Fibroblast of villous mesenchyme (primary cell): ENCODE measurements at regions not wholly inside any gene's neighbourhood (a gene's known extent, or its start where the extent isn't known, plus 50 kb on each side); places are given as distances from the start of the nearest gene placed in this dataset.

Source experiments
- DNase-seq: peaks from one replicate; pipeline ENCODE4 v3.0.0-alpha.2; 2010; ENCODE audit warnings: low read depth
- H3K4me3 ChIP-seq: 2 replicates; pipeline ENCODE4 v1.5.1; 2011; ENCODE audit warnings: low read depth, mild to moderate bottlenecking, low read length
- TF ChIP-seq, protein P1 (sequence below): IDR thresholded peaks from 2 replicates; pipeline ENCODE4 v1.5.1; 2012; ENCODE audit warnings: low read depth, mild to moderate bottlenecking, low read length; ENCODE audit not compliant: insufficient read depth

GRCh38 chr13:64934569-64935362 is 2295.4 kb downstream of the PCDH9 start:
- DNase-seq = no peak
- TF ChIP-seq, protein P1, sequence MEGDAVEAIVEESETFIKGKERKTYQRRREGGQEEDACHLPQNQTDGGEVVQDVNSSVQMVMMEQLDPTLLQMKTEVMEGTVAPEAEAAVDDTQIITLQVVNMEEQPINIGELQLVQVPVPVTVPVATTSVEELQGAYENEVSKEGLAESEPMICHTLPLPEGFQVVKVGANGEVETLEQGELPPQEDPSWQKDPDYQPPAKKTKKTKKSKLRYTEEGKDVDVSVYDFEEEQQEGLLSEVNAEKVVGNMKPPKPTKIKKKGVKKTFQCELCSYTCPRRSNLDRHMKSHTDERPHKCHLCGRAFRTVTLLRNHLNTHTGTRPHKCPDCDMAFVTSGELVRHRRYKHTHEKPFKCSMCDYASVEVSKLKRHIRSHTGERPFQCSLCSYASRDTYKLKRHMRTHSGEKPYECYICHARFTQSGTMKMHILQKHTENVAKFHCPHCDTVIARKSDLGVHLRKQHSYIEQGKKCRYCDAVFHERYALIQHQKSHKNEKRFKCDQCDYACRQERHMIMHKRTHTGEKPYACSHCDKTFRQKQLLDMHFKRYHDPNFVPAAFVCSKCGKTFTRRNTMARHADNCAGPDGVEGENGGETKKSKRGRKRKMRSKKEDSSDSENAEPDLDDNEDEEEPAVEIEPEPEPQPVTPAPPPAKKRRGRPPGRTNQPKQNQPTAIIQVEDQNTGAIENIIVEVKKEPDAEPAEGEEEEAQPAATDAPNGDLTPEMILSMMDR = no peak
- no peak overlapping the region for H3K4me3 ChIP-seq

DNA sequence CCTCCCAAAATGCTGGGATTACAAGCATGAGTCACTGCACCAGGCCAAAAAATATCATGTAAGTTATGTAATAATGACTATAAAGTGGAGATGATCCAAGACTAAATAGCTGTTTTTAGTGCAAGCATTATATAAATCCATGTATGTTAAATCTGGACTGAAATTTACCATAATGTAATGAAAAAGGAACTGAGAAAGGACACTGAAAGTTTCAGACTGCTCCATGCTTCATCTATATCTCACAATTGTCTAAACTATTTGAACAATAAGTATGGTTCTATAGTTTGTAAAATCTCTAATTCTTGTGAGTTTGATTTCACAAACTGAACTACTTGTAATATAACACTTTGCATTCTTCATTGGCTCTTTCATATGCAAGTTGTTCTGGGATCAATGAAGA is 2299.5 kb downstream of the PCDH9 start:
- DNase-seq = no peak
- H3K4me3 ChIP-seq = no peak overlapping the region
- TF ChIP-seq, protein P1 = no peak

GRCh38 chr13:64928696-64929499 is 2301.2 kb downstream of the PCDH9 start:
- H3K4me3 ChIP-seq = no peak overlapping the region
- DNase-seq = peak; percentile 4
- TF ChIP-seq, protein P1 = no peak

DNA sequence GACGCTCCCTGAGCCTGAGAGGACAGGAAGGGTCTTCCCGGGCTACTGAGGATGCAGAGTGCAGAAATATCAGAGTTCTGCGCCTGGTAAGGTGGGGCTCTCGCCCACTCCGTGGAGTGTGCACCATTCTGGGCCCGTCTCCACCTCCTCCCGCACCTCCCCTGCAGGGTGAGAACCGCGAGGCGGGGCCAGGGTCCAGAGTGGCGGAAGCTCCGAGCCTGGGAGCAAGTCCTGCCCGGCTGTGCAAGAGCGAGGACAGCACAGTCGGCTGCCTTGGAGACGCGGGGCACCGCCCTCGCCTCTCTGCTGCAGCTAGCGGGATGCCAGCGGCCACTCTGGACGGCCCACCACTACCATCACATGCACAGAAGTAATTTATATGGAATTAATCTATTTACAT is 2304.4 kb downstream of the PCDH9 start:
- TF ChIP-seq, protein P1 = no peak
- H3K4me3 ChIP-seq = no peak overlapping the region
- DNase-seq = no peak

- TF ChIP-seq, protein P1 = no peak
- DNase-seq = no peak
These were observed 2304.9 kb downstream of the PCDH9 start for GRCh38 chr13:64925284-64925683.

DNA sequence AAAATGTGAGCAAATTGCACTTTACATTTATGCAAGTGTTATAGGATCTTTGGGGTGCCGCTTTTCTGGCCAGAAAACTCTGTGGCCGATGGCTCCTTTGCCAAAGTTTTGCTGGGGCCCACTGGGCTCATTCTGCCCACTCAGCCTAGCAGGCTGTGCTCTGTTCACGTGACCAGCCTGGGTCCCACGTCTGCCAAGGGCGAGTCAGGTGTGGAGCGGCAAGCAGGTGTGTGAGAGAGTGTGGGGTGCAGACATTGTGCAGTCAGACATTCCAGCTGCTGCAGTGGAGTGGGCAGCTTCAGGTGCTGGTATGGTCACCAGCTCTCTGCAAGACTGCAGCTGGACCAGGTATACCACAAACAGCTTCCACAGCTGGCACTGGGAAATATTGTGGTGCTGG is 2305.7 kb downstream of the PCDH9 start:
- no peak for DNase-seq
- TF ChIP-seq, protein P1 = no peak
- H3K4me3 ChIP-seq = no peak overlapping the region

More at GRCh38 chr13:64925284-64925683, 2304.9 kb downstream of the PCDH9 start:
- no peak overlapping the region for H3K4me3 ChIP-seq
